ENCODE measurements at regions not wholly inside any gene's neighbourhood (a gene's known extent, or its start where the extent isn't known, plus 50 kb on each side); places are given as distances from the start of the nearest gene placed in this dataset.

GRCh38 chr15:69929905-69930630 lies 167.6 kb downstream of the TLE3 start:
- TF ChIP-seq CTCF (IDR thresholded peaks at IDR 0.05) (no peak), POLR2A (IDR thresholded peaks at IDR 0.05) (no peak)
